H1 (cell line): ENCODE measurements at regions not wholly inside any gene's neighbourhood (a gene's known extent, or its start where the extent isn't known, plus 50 kb on each side); places are given as distances from the start of the nearest gene placed in this dataset.

Experiments used
- CTCF ChIA-PET: fragments of 300-600 bp; sonication (Branson Sonifier 250); formaldehyde crosslinking; loops from one replicate; lab custom pipeline; 2021; ENCODE audit not compliant: partially characterized antibody; lab: Charles Lee
- POLR2A ChIA-PET: fragments of 300-600 bp; sonication (Branson Sonifier 250); formaldehyde crosslinking; loops from one replicate; lab custom pipeline; 2021; ENCODE audit warnings: inconsistent platforms; ENCODE audit not compliant: partially characterized antibody; lab: Charles Lee
- DNase-seq, 2 experiments: peaks; one replicate each; pipeline versions ENCODE4 v3.0.0 to v3.0.0-alpha.2; 2010 to 2022; ENCODE audit warnings: low spot score in 2 of 2, low read depth in 1 of 2, mixed read lengths in 1 of 2
- FAIRE-seq: peaks from 2 replicates; lab custom pipeline; 2011; peaks lifted over from hg19 to GRCh38; lab: Jason Lieb, UNC
- H2AFZ ChIP-seq: 2 replicates; pipeline ENCODE4 v1.8.1; 2012; ENCODE audit warnings: low read length, inconsistent platforms
- H2AK5ac ChIP-seq: 2 replicates; pipeline ENCODE4 v1.6.1; 2013; ENCODE audit warnings: low read depth, low read length
- H2BK120ac ChIP-seq: replicated peaks from 2 replicates; pipeline ENCODE3; 2013; ENCODE audit warnings: low read depth, low read length, inconsistent platforms
- H2BK12ac ChIP-seq: 2 replicates; pipeline ENCODE4 v1.6.1; 2013; ENCODE audit warnings: low read depth, low read length
- H2BK15ac ChIP-seq: 2 replicates; pipeline ENCODE4 v1.6.1; 2013; ENCODE audit warnings: low read length
- H2BK20ac ChIP-seq: 2 replicates; pipeline ENCODE4 v1.6.1; 2013; ENCODE audit warnings: low read length
- H2BK5ac ChIP-seq: 2 replicates; pipeline ENCODE4 v1.6.1; 2013; ENCODE audit warnings: low read depth, low read length
- H3K14ac ChIP-seq: 2 replicates; pipeline ENCODE4 v1.6.1; 2013; ENCODE audit warnings: inconsistent platforms; ENCODE audit not compliant: insufficient read length
- H3K18ac ChIP-seq: 2 replicates; pipeline ENCODE4 v1.6.1; 2013; ENCODE audit warnings: low read length; ENCODE audit errors: extremely low read depth
- H3K23ac ChIP-seq: 2 replicates; pipeline ENCODE4 v1.6.1; 2013; ENCODE audit warnings: inconsistent platforms; ENCODE audit not compliant: insufficient read length
- H3K23me2 ChIP-seq: 2 replicates; pipeline ENCODE4 v1.6.1; 2013; ENCODE audit warnings: low read depth, low read length
- H3K27ac ChIP-seq: 2 replicates; pipeline ENCODE4 v1.6.1; 2011; ENCODE audit warnings: low read depth, low read length, inconsistent platforms
- H3K27me3 ChIP-seq, 4 experiments: replicated peaks in 1 of 4; 1 replicate in 1 of 4; 2 replicates in 3 of 4; pipeline versions ENCODE4 v1.6.1 to v1.8.1; 2011 to 2013; ENCODE audit warnings: low read length in 3 of 4, mild to moderate bottlenecking in 3 of 4, inconsistent platforms in 2 of 4, mixed read lengths in 2 of 4, moderate library complexity in 1 of 4; ENCODE audit not compliant: control insufficient read depth in 3 of 4, insufficient read depth in 3 of 4; ENCODE audit errors: extremely low read depth in 1 of 4
- H3K36me3 ChIP-seq, 4 experiments: 2 replicates each; pipeline versions ENCODE4 v1.6.1 to v1.8.1; 2011 to 2013; ENCODE audit warnings: mild to moderate bottlenecking in 4 of 4, low read length in 3 of 4, moderate library complexity in 2 of 4, control low read depth in 1 of 4, inconsistent platforms in 1 of 4; ENCODE audit not compliant: insufficient read depth in 4 of 4, control insufficient read depth in 2 of 4
- H3K4ac ChIP-seq: replicated peaks from 2 replicates; pipeline ENCODE3; 2013; ENCODE audit warnings: low read length, low read depth, mixed read lengths, inconsistent platforms; ENCODE audit not compliant: insufficient read length
- H3K4me1 ChIP-seq, 4 experiments: replicated peaks in 1 of 4; 1 replicate in 1 of 4; 2 replicates in 3 of 4; pipeline versions ENCODE4 v1.6.1 to v1.8.1; 2011 to 2013; ENCODE audit warnings: low read length in 3 of 4, inconsistent platforms in 2 of 4, mixed read lengths in 1 of 4; ENCODE audit not compliant: insufficient read depth in 4 of 4, control insufficient read depth in 3 of 4
- H3K4me2 ChIP-seq, 2 experiments: 2 replicates each; pipeline versions ENCODE4 v1.6.1 to v1.8.1; 2011 to 2013; ENCODE audit warnings: low read depth in 2 of 2, low read length in 2 of 2, control low read depth in 1 of 2, inconsistent platforms in 1 of 2, mild to moderate bottlenecking in 1 of 2; ENCODE audit not compliant: insufficient read depth in 1 of 2
- H3K4me3 ChIP-seq, 4 experiments: fragments of 200-600, 300-600 bp in 1 of 4; sonication (generic), shearing (Covaris generic), sonication (Bioruptor Twin) in 1 of 4; 2 replicates each; pipeline versions ENCODE4 v1.5.1 to v1.8.1; 2011 to 2016; ENCODE audit warnings: low read length in 4 of 4, low read depth in 3 of 4, control low read depth in 2 of 4, inconsistent platforms in 2 of 4, mild to moderate bottlenecking in 2 of 4, mixed read lengths in 1 of 4, moderate library complexity in 1 of 4; ENCODE audit not compliant: insufficient read depth in 2 of 4; ENCODE audit errors: extremely low read depth in 1 of 4
- H3K56ac ChIP-seq: replicated peaks from 2 replicates; pipeline ENCODE3; 2013; ENCODE audit warnings: low read depth, mild to moderate bottlenecking, mixed read lengths, low read length, inconsistent platforms; ENCODE audit not compliant: insufficient read length
- H3K79me1 ChIP-seq: 2 replicates; pipeline ENCODE4 v1.6.1; 2013; ENCODE audit warnings: low read depth, low read length, control low read depth
- H3K79me2 ChIP-seq, 2 experiments: 2 replicates each; pipeline versions ENCODE4 v1.6.1 to v1.8.1; 2012 to 2013; ENCODE audit warnings: low read length in 2 of 2, mild to moderate bottlenecking in 2 of 2, inconsistent platforms in 1 of 2; ENCODE audit not compliant: insufficient read depth in 2 of 2, control insufficient read depth in 1 of 2
- H3K9ac ChIP-seq, 4 experiments: replicated peaks in 1 of 4; 1 replicate in 1 of 4; 2 replicates in 3 of 4; pipeline versions ENCODE4 v1.6.1 to v1.8.1; 2011 to 2013; ENCODE audit warnings: low read depth in 3 of 4, low read length in 3 of 4, control low read depth in 2 of 4, mild to moderate bottlenecking in 2 of 4, moderate library complexity in 2 of 4, inconsistent platforms in 1 of 4; ENCODE audit errors: extremely low read depth in 1 of 4
- H3K9me3 ChIP-seq, 2 experiments: 2 replicates each; pipeline versions ENCODE4 v1.6.1 to v1.8.1; 2012 to 2013; ENCODE audit warnings: mild to moderate bottlenecking in 2 of 2, moderate library complexity in 2 of 2, control low read depth in 1 of 2, inconsistent platforms in 1 of 2, low read depth in 1 of 2, low read length in 1 of 2, mixed read lengths in 1 of 2; ENCODE audit not compliant: insufficient read depth in 2 of 2
- H4K20me1 ChIP-seq, 2 experiments: replicated peaks in 1 of 2; 2 replicates each; pipeline versions ENCODE3 to v1.8.1; 2011 to 2013; ENCODE audit warnings: inconsistent platforms in 2 of 2, low read length in 2 of 2, mild to moderate bottlenecking in 1 of 2; ENCODE audit not compliant: insufficient read depth in 2 of 2, control insufficient read depth in 1 of 2
- H4K5ac ChIP-seq: 2 replicates; pipeline ENCODE4 v1.6.1; 2013; ENCODE audit warnings: low read length, low read depth, mixed read lengths, inconsistent platforms; ENCODE audit not compliant: insufficient read length
- H4K8ac ChIP-seq: 2 replicates; pipeline ENCODE4 v1.8.0; 2013; ENCODE audit warnings: mild to moderate bottlenecking, moderate library complexity, low read length, inconsistent platforms; ENCODE audit not compliant: insufficient read depth; ENCODE audit errors: extremely low read depth
- H4K91ac ChIP-seq: replicated peaks from 2 replicates; pipeline ENCODE3; 2013; ENCODE audit warnings: low read length, mixed read lengths, inconsistent platforms; ENCODE audit not compliant: insufficient read length
- BCL11A ChIP-seq, 2 experiments: IDR thresholded peaks; one replicate each; pipeline ENCODE4 v1.6.1; 2011; ENCODE audit warnings: low read depth in 2 of 2, low read length in 2 of 2, mild to moderate bottlenecking in 2 of 2
- CBX5 ChIP-seq: fragments of 300-800, 300-1000 bp; sonication (generic); IDR thresholded peaks from 2 replicates; pipeline ENCODE4 v1.7.1; 2016; ENCODE audit warnings: antibody characterized with exemption, low read length, low read depth
- CEBPB ChIP-seq: IDR thresholded peaks from 2 replicates; pipeline ENCODE4 v1.6.1; 2012; ENCODE audit warnings: low read depth, low read length
- CTBP2 ChIP-seq: IDR thresholded peaks from 2 replicates; pipeline ENCODE4 v1.7.0; 2011; ENCODE audit warnings: borderline replicate concordance, mild to moderate bottlenecking, moderate library complexity, mixed read lengths, low read length; ENCODE audit not compliant: insufficient read depth, insufficient read length
- EP300 ChIP-seq, 2 experiments: IDR thresholded peaks; 1 replicate in 1 of 2; 2 replicates in 1 of 2; pipeline ENCODE4 v1.6.1; 2011 to 2012; ENCODE audit warnings: low read depth in 2 of 2, low read length in 2 of 2, mild to moderate bottlenecking in 2 of 2, borderline replicate concordance in 1 of 2, inconsistent platforms in 1 of 2, moderate library complexity in 1 of 2
- KDM4A ChIP-seq: IDR thresholded peaks from one replicate; pipeline ENCODE4 v1.7.1; 2012; ENCODE audit warnings: low read depth, mild to moderate bottlenecking, moderate library complexity, low read length, inconsistent platforms; ENCODE audit not compliant: severe bottlenecking
- PHF8 ChIP-seq: fragments of 200-600 bp; sonication (generic); conservative IDR thresholded peaks from 2 replicates; pipeline ENCODE4 v1.7.1; 2012; ENCODE audit warnings: low read depth, mild to moderate bottlenecking, inconsistent platforms, low read length, moderate library complexity
- SIN3A ChIP-seq, 2 experiments: IDR thresholded peaks in 1 of 2; conservative IDR thresholded peaks in 1 of 2; 2 replicates each; pipeline ENCODE4 v1.6.1; 2011 to 2012; ENCODE audit warnings: low read length in 2 of 2, improper control_type of control experiment in 1 of 2, low read depth in 1 of 2, mild to moderate bottlenecking in 1 of 2
- TAF1 ChIP-seq: IDR thresholded peaks from 2 replicates; pipeline ENCODE4 v1.6.1; 2011; ENCODE audit warnings: mild to moderate bottlenecking, low read depth, low read length
- TCF12 ChIP-seq: IDR thresholded peaks from 2 replicates; pipeline ENCODE4 v1.6.1; 2011; ENCODE audit warnings: low read depth, mild to moderate bottlenecking, low read length
- ZNF274 ChIP-seq: IDR thresholded peaks from 2 replicates; pipeline ENCODE4 v1.7.0; 2012; ENCODE audit warnings: low read length, borderline replicate concordance; ENCODE audit errors: extremely low read depth
- WGBS, 2 experiments: shearing (Covaris generic) in 1 of 2; methylation state at CpG; one replicate each; pipeline versions ENCODE4 v1.1.6 to v1.1.7; 2013 to 2015; ENCODE audit warnings: low lambda C conversion rate in 2 of 2, mixed read lengths in 2 of 2, inconsistent platforms in 1 of 2, low coverage in 1 of 2, missing lambda C conversion rate in 1 of 2; ENCODE audit not compliant: insufficient replicate concordance in 2 of 2, insufficient coverage in 1 of 2, insufficient read length in 1 of 2; ENCODE audit errors: extremely low coverage in 1 of 2, missing lambda C conversion rate in 1 of 2; 5-methylcytosine and 5-hydroxymethylcytosine counted together
- TF ChIP-seq, protein P1 (sequence below), 3 experiments: IDR thresholded peaks; 1 replicate in 2 of 3; 2 replicates in 1 of 3; pipeline versions ENCODE4 v1.5.1 to v1.6.1; 2011; ENCODE audit warnings: low read length in 3 of 3, mild to moderate bottlenecking in 3 of 3, inconsistent platforms in 2 of 3, low read depth in 1 of 3, moderate library complexity in 1 of 3; ENCODE audit not compliant: insufficient read depth in 1 of 3; ENCODE audit errors: control extremely low read depth in 1 of 3

DNA sequence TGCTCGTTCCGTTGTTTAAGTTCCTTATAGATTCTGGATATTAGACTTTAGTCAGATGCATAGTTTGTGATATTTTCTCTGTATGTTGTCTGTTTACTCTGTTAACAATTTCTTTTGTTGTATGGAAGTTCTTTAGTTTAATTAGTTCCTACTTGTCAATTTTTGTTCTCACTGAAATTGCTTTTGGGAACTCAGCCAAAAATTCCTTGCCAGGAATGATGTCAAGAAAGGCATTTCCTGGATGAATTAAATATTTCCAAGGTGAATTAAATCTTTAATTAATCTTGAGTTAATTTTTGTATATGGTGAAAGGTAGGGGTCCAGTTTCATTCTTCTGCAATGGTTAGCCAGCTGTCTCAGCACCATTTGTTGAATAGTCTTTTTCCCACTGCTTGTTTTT is 406.2 kb upstream of the NOX3 start:
- Histone ChIP-seq H2BK12ac (no peak overlapping the region), H2BK20ac (no peak overlapping the region), H3K79me1 (no peaks in the 10 kb centered on the region), H3K18ac (no peak overlapping the region), H3K4me2 (no peak overlapping the region), H3K4me1 (no peaks in the 10 kb centered on the region), H4K5ac (no peak overlapping the region), H3K79me2 (no peaks in the 10 kb centered on the region), H3K14ac (no peak overlapping the region), H3K27me3 (no peaks in the 10 kb centered on the region), H3K56ac (no peak overlapping the region), H3K4me3 (no peak overlapping the region), H3K23me2 (no peaks in the 10 kb centered on the region), H2BK5ac (no peak overlapping the region), H2BK120ac (no peak overlapping the region), H3K9me3 (peaks cover 11 to 14% of the 10 kb centered on the region in 2 experiments; a peak in 3 of 4 replicates), H3K36me3 (no peaks in the 10 kb centered on the region), H2BK15ac (no peak overlapping the region), H2AFZ (no peak overlapping the region), H4K8ac (no peak overlapping the region), H3K27ac (no peak overlapping the region), H3K23ac (no peak overlapping the region), H3K9ac (no peak overlapping the region), H4K91ac (no peak overlapping the region), H4K20me1 (no peaks in the 10 kb centered on the region), H2AK5ac (no peak overlapping the region), H3K4ac (no peak overlapping the region)
- WGBS, 2 experiments = 90% methylated on average over 2 of the region's 2 CpGs; no CpG with 5 or more reads in 1 of the 2 experiments
- CTCF ChIA-PET = no interaction called here
- no peak for FAIRE-seq
- DNase-seq = no peak
- POLR2A ChIA-PET = no interaction called here
- TF ChIP-seq CBX5 = no peak
- TF ChIP-seq TAF1 = no peak
- TF ChIP-seq KDM4A = no peak
- no peak for TF ChIP-seq ZNF274
- TF ChIP-seq EP300 (IDR thresholded peaks at IDR 0.05; ENCODE audit: borderline replicate concordance in 1 of 2, low read depth in 2 of 2, low read length in 2 of 2) = no peak
- no peak for TF ChIP-seq SIN3A (conservative IDR thresholded peaks at IDR 0.05 in 1 of 2, IDR thresholded peaks at IDR 0.05 in 1 of 2; ENCODE audit: low read depth in 1 of 2, low read length in 2 of 2)
- no peak for TF ChIP-seq CEBPB
- TF ChIP-seq, protein P1, sequence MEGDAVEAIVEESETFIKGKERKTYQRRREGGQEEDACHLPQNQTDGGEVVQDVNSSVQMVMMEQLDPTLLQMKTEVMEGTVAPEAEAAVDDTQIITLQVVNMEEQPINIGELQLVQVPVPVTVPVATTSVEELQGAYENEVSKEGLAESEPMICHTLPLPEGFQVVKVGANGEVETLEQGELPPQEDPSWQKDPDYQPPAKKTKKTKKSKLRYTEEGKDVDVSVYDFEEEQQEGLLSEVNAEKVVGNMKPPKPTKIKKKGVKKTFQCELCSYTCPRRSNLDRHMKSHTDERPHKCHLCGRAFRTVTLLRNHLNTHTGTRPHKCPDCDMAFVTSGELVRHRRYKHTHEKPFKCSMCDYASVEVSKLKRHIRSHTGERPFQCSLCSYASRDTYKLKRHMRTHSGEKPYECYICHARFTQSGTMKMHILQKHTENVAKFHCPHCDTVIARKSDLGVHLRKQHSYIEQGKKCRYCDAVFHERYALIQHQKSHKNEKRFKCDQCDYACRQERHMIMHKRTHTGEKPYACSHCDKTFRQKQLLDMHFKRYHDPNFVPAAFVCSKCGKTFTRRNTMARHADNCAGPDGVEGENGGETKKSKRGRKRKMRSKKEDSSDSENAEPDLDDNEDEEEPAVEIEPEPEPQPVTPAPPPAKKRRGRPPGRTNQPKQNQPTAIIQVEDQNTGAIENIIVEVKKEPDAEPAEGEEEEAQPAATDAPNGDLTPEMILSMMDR (IDR thresholded peaks at IDR 0.05; ENCODE audit: control extremely low read depth in 1 of 3, insufficient read depth in 1 of 3, low read depth in 1 of 3, low read length in 3 of 3) = no peak
- TF ChIP-seq TCF12 = no peak
- no peak for TF ChIP-seq CTBP2
- TF ChIP-seq BCL11A (IDR thresholded peaks at IDR 0.05; ENCODE audit: low read depth in 2 of 2, low read length in 2 of 2) = no peak
- TF ChIP-seq PHF8 = no peak
